ENCODE measurements at regions not wholly inside any gene's neighbourhood (a gene's known extent, or its start where the extent isn't known, plus 50 kb on each side); places are given as distances from the start of the nearest gene placed in this dataset.

- CTCF ChIA-PET = no interaction called here
- TF ChIP-seq REST (IDR thresholded peaks at IDR 0.05; ENCODE audit: insufficient read depth in 1 of 2, low read depth in 2 of 2, low read length in 1 of 2) (no peak), TCF7L2 (IDR thresholded peaks at IDR 0.05; ENCODE audit: low read depth, low read length) (no peak), CTCF (IDR thresholded peaks at IDR 0.05) (no peak), POLR2AphosphoS5 (IDR thresholded peaks at IDR 0.05; ENCODE audit: low read depth, low read length) (no peak), SIN3A (IDR thresholded peaks at IDR 0.05; ENCODE audit: borderline replicate concordance, insufficient read depth, low read depth, low read length) (no peak)
- intact Hi-C loops (cut with micrococcal nuclease; ENCODE audit: unreplicated experiment) (no loop called here), in situ Hi-C loops (cut with HindIII; ENCODE audit: low pct_unique_long_range_greater_than_20kb, low sequenced_read_pairs) (no loop called here)
- Histone ChIP-seq H3K4me1 (ENCODE audit: control insufficient read depth, insufficient read depth, low read length) (no peaks in the 10 kb centered on the region), H3K36me3 (ENCODE audit: control insufficient read depth, insufficient read depth, low read length) (no peaks in the 10 kb centered on the region), H3K9me3 (ENCODE audit: control insufficient read depth, insufficient read depth, low read depth, low read length) (no peaks in the 10 kb centered on the region; the same call in 1 of the 2 replicates), H3K27ac (ENCODE audit: low read length) (no peak overlapping the region), H3K27me3 (ENCODE audit: control insufficient read depth, insufficient read depth, low read length) (no peaks in the 10 kb centered on the region), H3K4me3 (ENCODE audit: low read depth in 2 of 2, low read length in 2 of 2) (no peak overlapping the region)
- ATAC-seq = no peak
- BruUV-seq (replicated peaks) = no TSS peak
- POLR2A ChIA-PET = no interaction called here
- no peak for DNase-seq (ENCODE audit: low read depth, low spot score)
Observed at GRCh38 chr13:74270018-74270417, 135.8 kb upstream of the KLF12 start.

GRCh38 chr13:74266861-74267260 is 132.7 kb upstream of the KLF12 start:
- Histone ChIP-seq H3K36me3 (ENCODE audit: control insufficient read depth, insufficient read depth, low read length) (no peaks in the 10 kb centered on the region), H3K4me1 (ENCODE audit: control insufficient read depth, insufficient read depth, low read length) (no peaks in the 10 kb centered on the region), H3K4me3 (ENCODE audit: low read depth in 2 of 2, low read length in 2 of 2) (no peak overlapping the region), H3K27ac (ENCODE audit: low read length) (no peak overlapping the region), H3K27me3 (ENCODE audit: control insufficient read depth, insufficient read depth, low read length) (no peaks in the 10 kb centered on the region), H3K9me3 (ENCODE audit: control insufficient read depth, insufficient read depth, low read depth, low read length) (no peaks in the 10 kb centered on the region; the same call in 1 of the 2 replicates)
- no TSS peak for BruUV-seq (replicated peaks)
- intact Hi-C loops (cut with micrococcal nuclease; ENCODE audit: unreplicated experiment) = no loop called here
- CTCF ChIA-PET = no interaction called here
- no peak for TF ChIP-seq CTCF (IDR thresholded peaks at IDR 0.05)
- no peak for TF ChIP-seq SIN3A (IDR thresholded peaks at IDR 0.05; ENCODE audit: borderline replicate concordance, insufficient read depth, low read depth, low read length)
- no peak for TF ChIP-seq TCF7L2 (IDR thresholded peaks at IDR 0.05; ENCODE audit: low read depth, low read length)
- TF ChIP-seq REST (IDR thresholded peaks at IDR 0.05; ENCODE audit: insufficient read depth in 1 of 2, low read depth in 2 of 2, low read length in 1 of 2) = no peak
- TF ChIP-seq POLR2AphosphoS5 (IDR thresholded peaks at IDR 0.05; ENCODE audit: low read depth, low read length) = no peak
- no peak for DNase-seq (ENCODE audit: low read depth, low spot score)
- POLR2A ChIA-PET = no interaction called here
- in situ Hi-C loops (cut with HindIII; ENCODE audit: low pct_unique_long_range_greater_than_20kb, low sequenced_read_pairs) = no loop called here
- ATAC-seq = no peak

Data from Panc1 (cell line).